Stimulated activated CD4-positive, alpha-beta T cell treated with anti-CD3 and anti-CD28 coated beads, Interleukin-1b, Interleukin-23, amount 100 ng/mL, for 1 hour (primary cell): ENCODE measurements at regions not wholly inside any gene's neighbourhood (a gene's known extent, or its start where the extent isn't known, plus 50 kb on each side); places are given as distances from the start of the nearest gene placed in this dataset.

ENCODE experiments used
- DNase-seq, 2 donors: peaks; one replicate each; pipeline ENCODE4 v3.0.0-alpha.2; 2020; ENCODE audit warnings: low read depth in 2 of 2

GRCh38 chr14:71361336-71361735 lies 454.1 kb downstream of the PCNX1 start:
- no peak for DNase-seq

DNA sequence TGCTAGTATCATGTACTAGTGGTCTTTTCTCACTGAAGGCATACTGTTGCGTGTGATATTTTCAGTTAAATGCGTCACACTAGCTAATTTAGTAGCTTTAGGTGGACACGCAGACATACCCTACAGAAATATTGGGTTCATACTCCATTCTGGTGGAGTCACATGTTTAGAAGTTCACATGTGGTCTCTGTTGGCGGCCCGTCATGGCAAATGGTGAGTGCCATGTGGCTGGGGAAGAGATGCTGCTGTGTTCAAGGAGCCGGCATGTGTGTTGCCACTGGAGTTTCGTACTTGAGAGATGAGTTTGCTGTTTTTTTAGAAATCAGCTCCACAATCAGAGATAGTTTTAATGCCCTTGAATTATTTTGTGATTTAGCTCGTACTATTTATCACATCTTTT lies 454.6 kb downstream of the PCNX1 start:
- no peak for DNase-seq

GRCh38 chr14:71362282-71362681 lies 455.0 kb downstream of the PCNX1 start:
- no peak for DNase-seq

DNA sequence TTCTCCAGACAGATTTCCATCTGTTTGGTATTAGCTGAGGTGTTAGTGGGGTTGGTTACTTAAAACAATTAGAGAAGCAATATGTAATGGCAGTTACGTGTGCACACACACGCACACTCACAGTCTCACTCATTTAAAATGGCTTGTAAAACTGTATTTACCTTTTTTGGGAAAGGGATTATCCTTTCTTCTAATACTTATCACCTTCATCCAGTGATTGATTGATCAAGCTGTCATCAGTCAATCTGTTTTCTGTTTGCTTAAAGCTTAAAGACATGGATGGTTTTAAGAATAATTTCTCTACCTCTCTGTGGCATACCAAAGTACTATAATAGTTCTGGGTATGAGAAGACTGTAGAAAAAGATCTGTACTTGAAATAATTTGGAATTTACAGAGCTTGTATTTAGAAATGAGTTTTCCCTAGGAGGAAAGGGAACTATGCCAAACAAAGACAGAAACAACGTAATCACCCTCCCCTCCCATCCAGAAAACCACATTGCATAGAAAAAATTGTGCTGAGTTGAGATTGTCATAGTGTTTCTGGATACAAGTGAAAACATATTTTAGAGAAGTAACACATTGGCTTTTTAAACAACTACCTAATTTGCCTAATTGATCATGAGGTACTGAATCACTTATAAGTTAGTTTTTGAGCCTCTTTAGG lies 455.8 kb downstream of the PCNX1 start:
- DNase-seq, result no peak

DNA sequence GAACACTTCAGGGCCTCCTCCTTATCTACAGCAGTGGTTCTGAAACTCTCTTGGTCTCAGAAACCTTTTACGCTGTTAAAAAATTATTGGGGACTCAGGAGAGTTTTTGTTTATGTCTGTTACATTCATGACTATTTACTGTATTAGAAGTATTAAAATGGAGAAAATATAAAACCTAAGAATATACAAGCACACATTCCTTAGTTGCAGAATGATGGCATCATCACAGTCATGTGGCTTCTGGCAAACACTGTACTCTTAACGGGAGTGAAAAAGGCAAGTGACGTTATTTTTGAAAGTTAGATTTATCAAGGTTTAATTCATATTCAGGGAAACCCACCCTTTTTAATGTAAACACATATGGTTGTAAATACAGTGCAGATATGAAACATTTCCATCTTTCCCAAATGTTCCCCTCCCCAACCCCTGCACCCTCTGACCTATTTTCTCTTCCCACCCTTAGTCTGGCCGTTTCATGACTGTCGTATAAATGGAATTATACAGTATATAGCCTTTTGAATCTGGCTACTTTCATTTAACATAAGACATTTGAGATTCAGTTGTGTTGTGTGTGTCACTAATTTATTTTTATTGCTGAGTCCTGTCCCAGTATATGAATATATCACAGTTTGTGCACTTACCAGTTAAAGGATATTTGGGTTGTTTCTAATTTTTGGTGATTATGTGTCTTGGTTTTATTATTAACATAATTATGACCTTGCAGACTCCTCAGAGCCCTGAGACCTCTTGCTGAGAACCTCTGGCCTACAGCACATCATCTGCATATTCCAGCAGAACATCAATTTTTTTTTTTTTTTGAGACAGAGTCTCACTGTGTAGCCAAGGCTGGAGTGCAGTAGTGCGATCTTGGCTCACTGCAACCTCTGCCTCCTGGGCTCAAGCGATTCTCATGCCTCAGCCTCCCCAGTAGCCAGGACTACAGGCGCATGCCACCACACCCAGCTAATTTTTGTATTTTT lies 457.0 kb downstream of the PCNX1 start:
- no peak for DNase-seq

DNA sequence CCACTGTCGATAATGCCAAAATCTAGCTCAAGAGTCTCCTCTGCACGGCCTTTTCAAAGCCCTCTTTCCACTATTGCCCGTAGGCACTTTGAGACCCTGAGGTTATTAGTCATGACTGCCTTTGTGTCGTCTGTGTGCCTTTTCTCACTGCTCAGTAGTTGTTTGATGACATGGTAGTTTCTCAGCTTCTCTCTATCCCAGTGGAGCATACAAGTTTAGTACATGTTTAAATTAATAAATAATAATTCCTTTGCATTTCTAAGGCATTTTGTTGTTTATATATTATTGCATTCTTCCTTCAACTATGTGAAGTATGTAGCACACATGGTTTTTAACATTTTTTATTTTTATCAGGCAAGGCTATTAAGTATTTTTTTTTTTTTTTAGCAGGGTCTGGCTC lies 458.1 kb downstream of the PCNX1 start:
- no peak for DNase-seq

DNA sequence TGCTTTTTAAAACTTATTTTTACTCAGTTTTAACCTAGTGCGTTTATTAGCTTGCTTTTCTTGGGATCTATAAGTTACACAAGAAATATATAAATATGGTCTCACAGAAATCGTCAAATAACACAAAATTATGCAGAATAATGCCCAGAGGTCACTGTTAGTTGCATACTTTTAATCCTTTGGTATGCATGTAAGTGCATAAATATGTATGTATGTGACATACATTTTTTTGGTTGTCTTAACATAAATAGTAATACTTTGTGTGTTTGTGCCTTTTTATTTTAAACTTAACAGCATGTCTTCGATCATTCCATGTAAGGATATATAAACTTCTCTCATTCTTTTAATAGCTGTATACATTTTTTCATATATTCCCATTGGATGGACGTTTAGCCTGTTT lies 459.6 kb downstream of the PCNX1 start:
- DNase-seq, result no peak

DNA sequence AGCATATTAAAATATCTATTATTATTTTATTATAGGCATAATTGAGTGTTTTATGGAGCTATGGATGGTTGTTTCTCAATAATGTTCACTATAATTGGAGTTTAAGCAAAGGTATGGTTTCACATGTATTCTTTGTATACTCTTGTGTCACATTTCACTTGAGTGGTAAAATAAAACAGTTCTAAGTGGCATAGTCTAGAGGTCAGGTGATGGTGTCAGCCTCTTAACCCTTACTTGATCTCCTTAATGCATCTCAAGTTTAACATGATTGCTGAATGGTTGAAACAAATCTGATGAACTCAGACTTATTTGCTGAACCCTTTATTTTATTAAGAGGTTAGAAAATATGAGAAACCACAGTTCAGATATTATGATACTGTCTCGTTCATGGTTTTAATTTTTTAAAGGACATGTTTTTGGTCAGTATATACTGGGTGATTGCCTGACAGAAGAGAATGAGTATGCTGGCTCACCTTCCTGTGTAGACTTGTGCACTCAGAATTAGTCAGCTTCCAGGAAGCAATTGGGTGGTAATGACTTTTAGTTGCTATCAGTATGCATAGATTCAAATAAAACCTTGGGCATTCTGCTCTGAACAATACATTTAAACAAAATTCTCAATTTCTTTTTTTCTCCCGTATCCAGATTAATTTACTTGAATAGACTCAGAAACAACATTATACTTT lies 464.6 kb downstream of the PCNX1 start:
- DNase-seq, result no peak

DNA sequence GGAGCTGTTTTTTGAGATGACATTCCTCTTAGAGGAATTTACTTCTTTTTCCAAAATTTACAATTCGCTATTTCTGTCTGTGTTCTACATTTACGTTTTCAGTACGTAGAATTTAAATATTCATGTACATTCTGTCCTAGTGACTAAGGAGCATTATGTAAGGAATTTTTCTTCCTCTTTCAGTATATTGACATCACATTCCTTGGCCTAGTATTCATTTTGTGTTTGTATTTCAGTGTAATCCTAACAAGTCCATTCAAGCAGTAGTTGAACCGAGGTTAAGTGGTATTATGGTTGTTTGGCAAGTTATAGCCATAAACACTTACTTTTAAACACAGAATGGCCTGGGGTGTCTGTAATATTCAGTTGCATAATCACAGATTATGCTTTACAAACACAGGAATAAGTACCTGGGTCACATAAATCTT lies 465.2 kb downstream of the PCNX1 start:
- DNase-seq, result no peak

- DNase-seq, result no peak
Observed at GRCh38 chr14:71373773-71374172, 466.5 kb downstream of the PCNX1 start.

GRCh38 chr14:71374989-71375388 lies 467.7 kb downstream of the PCNX1 start:
- DNase-seq, result no peak

- no peak for DNase-seq
Observed at GRCh38 chr14:71377099-71377498, 469.8 kb downstream of the PCNX1 start.

DNA sequence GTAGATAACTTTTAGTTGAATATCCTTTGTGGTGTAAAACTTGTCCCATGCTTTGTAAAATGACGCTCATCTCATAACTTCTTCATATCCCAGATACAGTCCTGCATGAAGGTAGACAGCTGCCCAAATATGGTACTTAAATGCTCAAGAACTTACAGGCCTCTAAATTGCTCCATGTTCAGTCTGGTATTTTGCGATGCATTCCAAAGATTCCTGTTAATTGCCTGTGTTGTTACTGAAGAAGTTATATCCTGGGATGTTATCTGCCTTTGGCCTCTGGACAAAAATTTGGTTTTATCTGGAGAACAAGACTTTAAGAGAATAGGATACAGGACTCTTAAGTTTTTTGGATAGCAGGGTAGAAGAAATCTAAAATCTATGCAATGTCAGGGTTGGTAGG lies 473.0 kb downstream of the PCNX1 start:
- DNase-seq, result no peak

GRCh38 chr14:71381814-71382213 lies 474.6 kb downstream of the PCNX1 start:
- DNase-seq, result no peak

DNA sequence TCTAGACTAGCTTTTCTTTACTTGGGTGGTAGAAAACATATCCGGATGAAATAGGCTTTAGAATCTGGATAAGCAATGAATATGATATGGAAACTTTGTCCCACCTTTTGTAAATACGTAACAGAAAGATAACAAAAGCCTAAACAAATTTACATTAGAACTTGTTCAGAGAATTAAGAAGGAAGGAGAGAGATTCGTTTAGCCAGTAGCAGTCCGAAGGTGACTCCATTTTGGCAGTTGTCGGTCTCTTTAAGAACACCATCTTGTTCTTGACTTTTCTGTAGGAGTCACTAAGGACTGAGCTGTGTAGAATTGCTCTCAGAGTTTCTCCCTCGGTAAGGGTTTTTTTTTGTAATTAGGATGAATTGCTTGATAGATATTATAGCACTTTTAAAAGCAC lies 475.1 kb downstream of the PCNX1 start:
- no peak for DNase-seq

DNA sequence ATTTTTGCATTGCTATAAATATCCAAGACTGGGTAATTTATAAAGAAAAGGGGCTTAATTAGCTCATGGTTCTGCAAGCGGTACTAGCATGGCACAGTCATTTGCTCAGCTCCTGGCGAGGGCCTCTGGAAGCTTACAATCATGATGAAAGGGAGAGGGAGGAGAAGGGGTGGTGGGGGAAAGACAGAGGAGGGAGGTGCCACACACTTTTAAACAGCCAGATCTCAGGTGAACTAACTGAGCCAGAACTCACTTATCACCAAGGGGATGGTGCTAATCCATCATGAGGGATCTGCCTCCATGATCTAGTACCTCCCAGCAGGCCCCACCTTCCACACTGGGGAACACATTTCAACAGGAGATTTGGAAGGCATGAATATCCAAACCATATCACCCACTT lies 476.3 kb downstream of the PCNX1 start:
- DNase-seq, result no peak

DNA sequence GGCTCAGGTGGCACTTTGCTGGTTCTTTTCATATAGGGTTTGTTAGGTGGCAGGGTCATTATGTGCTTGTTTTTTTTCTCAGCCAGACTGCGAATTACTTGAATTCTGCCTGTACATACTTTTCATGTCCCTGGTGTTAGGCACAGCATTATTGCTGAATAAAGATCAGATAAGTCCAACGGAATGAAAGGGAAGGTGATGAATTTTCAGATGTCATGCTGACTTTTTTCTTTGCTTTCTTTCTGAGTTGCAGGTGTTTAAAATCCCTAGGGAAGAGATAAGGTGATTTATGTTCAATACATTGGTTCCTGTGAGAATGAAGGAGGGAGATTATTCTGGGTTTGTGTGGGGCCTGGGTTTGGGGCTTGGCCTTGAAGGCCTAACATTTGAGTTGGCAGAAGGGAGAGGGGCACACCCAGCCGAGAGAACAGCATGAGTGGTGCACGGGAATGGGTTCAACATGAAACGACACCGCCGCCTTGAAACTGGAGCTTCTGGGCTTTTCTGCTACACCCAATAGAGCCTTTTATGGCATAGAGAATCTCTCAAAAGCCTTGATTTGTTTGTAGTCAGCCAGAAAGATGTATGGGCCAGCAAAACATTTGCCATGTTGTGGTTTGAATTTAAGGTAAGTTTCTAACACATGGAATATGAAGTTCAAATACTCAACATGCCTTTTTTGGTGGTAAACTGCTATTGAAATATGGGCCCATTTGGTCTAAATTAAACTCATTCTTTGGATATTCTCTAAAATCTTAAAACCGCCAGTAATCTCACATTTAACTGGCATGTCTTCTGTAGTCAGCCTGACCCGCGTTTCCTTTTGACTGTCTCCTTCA lies 477.0 kb downstream of the PCNX1 start:
- DNase-seq, result no peak

DNA sequence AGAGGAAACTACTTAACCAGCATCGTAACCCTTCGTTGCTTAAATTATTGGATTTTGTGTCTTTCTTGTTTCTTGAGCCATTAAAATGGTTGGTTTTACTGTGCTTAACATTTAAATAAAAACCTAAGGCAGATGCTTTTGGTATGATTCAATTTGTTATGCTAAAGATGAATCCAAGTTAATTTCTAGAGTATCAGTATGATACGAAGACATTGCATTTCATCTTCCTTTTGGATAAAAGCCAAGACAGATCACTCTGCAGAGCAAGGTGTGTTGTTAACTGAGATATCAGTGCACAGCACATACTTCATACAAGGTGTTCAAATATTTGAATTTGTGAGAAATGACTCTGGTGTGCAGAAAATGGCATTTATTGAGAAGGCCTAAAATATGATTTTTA lies 480.5 kb downstream of the PCNX1 start:
- DNase-seq, result no peak

GRCh38 chr14:71388336-71388735 lies 481.1 kb downstream of the PCNX1 start:
- DNase-seq, result no peak

- DNase-seq, result no peak
Observed at GRCh38 chr14:71388862-71389261, 481.6 kb downstream of the PCNX1 start.

- no peak for DNase-seq
Observed at GRCh38 chr14:71394386-71394785, 487.1 kb downstream of the PCNX1 start.

DNA sequence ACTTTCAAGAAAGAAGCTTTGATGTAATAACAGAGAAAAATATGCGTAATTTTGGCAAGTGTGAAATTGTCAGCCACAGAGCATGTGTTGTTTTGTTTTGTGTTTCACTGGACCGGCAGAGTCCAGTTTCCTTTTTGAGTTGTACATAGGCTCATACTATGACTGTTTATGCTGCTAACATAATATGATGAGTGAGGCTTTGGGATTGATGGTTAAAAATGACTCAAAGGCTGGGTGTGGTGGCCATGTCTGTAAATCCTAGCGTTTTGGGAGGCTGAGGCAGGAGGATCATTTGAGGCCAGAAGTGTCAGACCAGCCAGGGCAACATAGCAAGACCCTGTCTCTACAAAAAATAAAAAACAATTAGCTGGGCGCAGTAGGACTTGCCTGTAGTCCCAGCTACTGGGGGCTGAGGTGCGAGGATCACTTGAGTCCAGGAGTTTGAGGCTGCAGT lies 487.9 kb downstream of the PCNX1 start:
- DNase-seq, result no peak
